Right lobe of liver (tissue), 6 donors: ENCODE measurements at regions not wholly inside any gene's neighbourhood (a gene's known extent, or its start where the extent isn't known, plus 50 kb on each side); places are given as distances from the start of the nearest gene placed in this dataset.

Source experiments
- ATAC-seq, 4 donors: fragments of 200-7000 bp; cut with Tn5 transposase; one replicate each; pipeline ENCODE4 v1.9.1; 2020; ENCODE audit warnings: mild to moderate bottlenecking in 4 of 4, moderate library complexity in 4 of 4
- DNase-seq, 3 donors: peaks; one replicate each; pipeline ENCODE4 v3.0.0-alpha.2; 2020
- H3K27ac ChIP-seq, 3 donors: fragments of 200-600 bp; one replicate each; pipeline ENCODE4 v1.8.0; 2022
- H3K27me3 ChIP-seq, 2 donors: fragments of 200-600 bp; one replicate each; pipeline ENCODE4 v1.8.0; 2022
- H3K36me3 ChIP-seq, 4 donors: fragments of 200-600 bp; sonication (generic) in 1 of 4; one replicate each; pipeline versions ENCODE4 v1.5.1 to v1.8.0; 2017 to 2022; ENCODE audit warnings: control low read depth in 1 of 4
- H3K4me1 ChIP-seq, 4 donors: fragments of 200-600 bp; sonication (generic) in 1 of 4; one replicate each; pipeline versions ENCODE4 v1.5.1 to v1.8.0; 2017 to 2022; ENCODE audit warnings: control low read depth in 1 of 4
- H3K4me3 ChIP-seq, 3 donors: fragments of 200-600 bp; one replicate each; pipeline ENCODE4 v1.8.0; 2022
- H3K9me3 ChIP-seq, 4 donors: fragments of 200-600 bp; sonication (generic) in 1 of 4; one replicate each; pipeline versions ENCODE4 v1.5.1 to v1.8.0; 2017 to 2022; ENCODE audit warnings: control low read depth in 1 of 4
- CTCF ChIP-seq, 4 donors: fragments of 200-600 bp in 3 of 4; fragments of 450-650 bp in 1 of 4; IDR thresholded peaks; one replicate each; pipeline versions ENCODE4 v1.5.1 to v1.8.0; 2016 to 2022; ENCODE audit warnings: antibody characterized with exemption in 4 of 4, mild to moderate bottlenecking in 2 of 4
- POLR2A ChIP-seq: fragments of 450-650 bp; IDR thresholded peaks from one replicate; pipeline ENCODE4 v1.6.1; 2017; ENCODE audit warnings: antibody characterized with exemption, mild to moderate bottlenecking
- WGBS: methylation state at CpG from one replicate; pipeline ENCODE4 v1.1.6; 2018; ENCODE audit warnings: low coverage, low lambda C conversion rate; ENCODE audit not compliant: insufficient coverage; ENCODE audit errors: missing lambda C conversion rate; 5-methylcytosine and 5-hydroxymethylcytosine counted together
- intact Hi-C, 2 donors: fragments of 100-400 bp; cut with DNase I; formaldehyde crosslinking; loops; one replicate each; pipeline versions ENCODE4 v1.11.2 to v1.14.1; 2022
- donor health status: DM: no; HTN: yes; CAD: no.
- donor health status: DM: no; HTN: no; CAD: no.
- donor health status: DM: no; HTN: no; CAD: no.
- donor health status: DM: no; HTN: yes; CAD: no.
- donor health status: DM: no; HTN: yes; CAD: no.

GRCh38 chr3:34033839-34034238 lies 235.4 kb downstream of the PDCD6IP start:
- Histone ChIP-seq H3K27ac (no peak overlapping the region), H3K4me3 (no peak overlapping the region), H3K36me3 (no peaks in the 10 kb centered on the region), H3K9me3 (no peaks in the 10 kb centered on the region), H3K27me3 (no peaks in the 10 kb centered on the region), H3K4me1 (no peaks in the 10 kb centered on the region)
- WGBS: 48% methylated on average over 7 of the region's 7 CpGs
- TF ChIP-seq CTCF (IDR thresholded peaks at IDR 0.05) (no peak), POLR2A (no peak)
- no peak for DNase-seq
- no peak for ATAC-seq
- intact Hi-C loops: no loop called here

GRCh38 chr3:34034840-34035239 lies 236.4 kb downstream of the PDCD6IP start:
- TF ChIP-seq POLR2A (no peak), CTCF (IDR thresholded peaks at IDR 0.05) (no peak)
- intact Hi-C loops: no loop called here
- Histone ChIP-seq H3K9me3 (no peaks in the 10 kb centered on the region), H3K27ac (no peak overlapping the region), H3K4me1 (no peaks in the 10 kb centered on the region), H3K27me3 (no peaks in the 10 kb centered on the region), H3K36me3 (no peaks in the 10 kb centered on the region), H3K4me3 (no peak overlapping the region)
- ATAC-seq (no peak), DNase-seq (no peak)
- 28% methylated on average over 2 of the region's 2 CpGs for WGBS

- H3K27ac ChIP-seq: no peak overlapping the region
- no peak overlapping the region for H3K4me3 ChIP-seq
- H3K36me3 ChIP-seq: no peaks in the 10 kb centered on the region
- no peaks in the 10 kb centered on the region for H3K9me3 ChIP-seq
- H3K4me1 ChIP-seq: no peaks in the 10 kb centered on the region
- ATAC-seq (no peak), DNase-seq (no peak)
- no peaks in the 10 kb centered on the region for H3K27me3 ChIP-seq
- 34% methylated on average over 4 of the region's 4 CpGs for WGBS
- TF ChIP-seq CTCF (IDR thresholded peaks at IDR 0.05) (no peak), POLR2A (no peak)
- intact Hi-C loops: no loop called here
Measured at GRCh38 chr3:34035775-34036174, 237.3 kb downstream of the PDCD6IP start.

GRCh38 chr3:34037260-34037659 lies 238.8 kb downstream of the PDCD6IP start:
- DNase-seq (no peak), ATAC-seq (no peak)
- intact Hi-C loops: no loop called here
- no peaks in the 10 kb centered on the region for H3K27me3 ChIP-seq
- no peak for TF ChIP-seq POLR2A
- TF ChIP-seq CTCF (IDR thresholded peaks at IDR 0.05): no peak
- H3K9me3 ChIP-seq: no peaks in the 10 kb centered on the region
- no peak overlapping the region for H3K27ac ChIP-seq
- 79% methylated on average over 8 of the region's 8 CpGs for WGBS
- H3K4me1 ChIP-seq: no peaks in the 10 kb centered on the region
- H3K36me3 ChIP-seq: no peaks in the 10 kb centered on the region
- H3K4me3 ChIP-seq: no peak overlapping the region

GRCh38 chr3:34038131-34038530 lies 239.7 kb downstream of the PDCD6IP start:
- intact Hi-C loops: no loop called here
- DNase-seq: no peak
- Histone ChIP-seq H3K36me3 (no peaks in the 10 kb centered on the region), H3K4me3 (no peak overlapping the region), H3K9me3 (no peaks in the 10 kb centered on the region), H3K27ac (no peak overlapping the region), H3K27me3 (no peaks in the 10 kb centered on the region), H3K4me1 (no peaks in the 10 kb centered on the region)
- no peak for TF ChIP-seq POLR2A
- no peak for TF ChIP-seq CTCF (IDR thresholded peaks at IDR 0.05)
- no peak for ATAC-seq
- 17% methylated on average over 2 of the region's 2 CpGs for WGBS
